ENCODE measurements at regions not wholly inside any gene's neighbourhood (a gene's known extent, or its start where the extent isn't known, plus 50 kb on each side); places are given as distances from the start of the nearest gene placed in this dataset.

DNA sequence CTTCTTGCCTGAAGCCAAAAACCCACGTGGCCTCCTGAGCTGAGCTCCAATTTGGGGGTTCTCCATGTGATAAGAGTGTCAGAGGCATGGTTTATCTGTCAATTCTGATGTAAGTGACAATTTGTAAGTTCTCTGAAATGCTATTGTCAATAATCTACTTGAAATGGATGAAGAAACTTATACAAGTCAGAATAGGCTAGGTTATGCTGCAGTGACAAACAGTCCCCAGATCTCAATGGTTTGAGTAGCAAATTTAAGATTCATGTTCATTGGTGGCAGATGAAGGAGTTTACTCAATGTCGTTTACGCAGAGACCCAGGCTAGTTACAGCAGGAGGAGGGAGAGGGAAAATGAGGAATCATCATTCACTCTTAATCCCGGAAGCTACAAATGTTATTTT, 352.4 kb downstream of the KIF16B start:
- no peak overlapping the region for H3K4me3 ChIP-seq (ENCODE audit: low read length)

DNA sequence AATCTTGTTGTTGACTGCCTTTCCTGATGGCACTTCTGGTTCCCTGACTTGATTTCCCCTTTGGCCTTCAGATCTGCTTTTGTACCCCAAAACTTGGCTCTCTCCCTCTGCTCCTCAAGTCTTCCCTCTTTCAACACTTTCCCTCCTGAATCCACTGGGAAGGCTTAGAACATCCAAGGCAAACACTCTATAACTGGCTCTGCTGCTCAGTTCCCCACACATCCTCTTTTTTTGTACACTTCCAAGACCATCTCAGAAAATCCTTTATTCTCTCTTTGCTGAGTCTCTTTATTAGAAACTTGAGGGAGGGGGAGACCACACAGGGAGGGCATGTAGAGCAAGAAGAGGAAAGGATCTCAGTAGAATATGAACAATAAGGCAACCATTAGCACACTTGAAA, 354.1 kb downstream of the KIF16B start:
- TF ChIP-seq ZNF274 (IDR thresholded peaks at IDR 0.05; ENCODE audit: low read depth, low read length) = no peak
- H3K4me3 ChIP-seq (ENCODE audit: low read length) = no peak overlapping the region

More for the DNA sequence above, 352.4 kb downstream of the KIF16B start:
- TF ChIP-seq ZNF274 (IDR thresholded peaks at IDR 0.05; ENCODE audit: low read depth, low read length) = no peak

DNA sequence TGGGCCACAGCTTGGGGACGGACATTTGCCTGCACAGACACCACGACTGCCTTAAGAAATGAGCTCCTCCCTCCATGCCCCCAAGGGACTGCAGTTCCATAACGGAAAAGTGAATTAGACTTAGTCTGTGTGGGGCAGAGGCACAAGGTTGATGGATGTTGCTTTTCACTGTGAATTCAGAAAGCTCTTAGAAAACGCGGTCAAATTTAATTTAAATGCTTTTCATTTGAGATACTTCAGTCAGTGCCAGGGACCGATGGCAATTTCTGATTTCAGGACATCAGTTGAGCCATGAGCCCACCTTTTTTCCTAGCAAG, 356.4 kb downstream of the KIF16B start:
- H3K4me3 ChIP-seq (ENCODE audit: low read length) = no peak overlapping the region
- no peak for TF ChIP-seq ZNF274 (IDR thresholded peaks at IDR 0.05; ENCODE audit: low read depth, low read length)

GRCh38 chr20:16216227-16216913, 356.9 kb downstream of the KIF16B start:
- TF ChIP-seq ZNF274 (IDR thresholded peaks at IDR 0.05; ENCODE audit: low read depth, low read length) = no peak

GRCh38 chr20:16215041-16215440, 358.2 kb downstream of the KIF16B start:
- no peak for TF ChIP-seq ZNF274 (IDR thresholded peaks at IDR 0.05; ENCODE audit: low read depth, low read length)
- H3K4me3 ChIP-seq (ENCODE audit: low read length) = no peak overlapping the region

More at GRCh38 chr20:16216227-16216913, 356.9 kb downstream of the KIF16B start:
- H3K4me3 ChIP-seq (ENCODE audit: low read length) = no peak overlapping the region

DNA sequence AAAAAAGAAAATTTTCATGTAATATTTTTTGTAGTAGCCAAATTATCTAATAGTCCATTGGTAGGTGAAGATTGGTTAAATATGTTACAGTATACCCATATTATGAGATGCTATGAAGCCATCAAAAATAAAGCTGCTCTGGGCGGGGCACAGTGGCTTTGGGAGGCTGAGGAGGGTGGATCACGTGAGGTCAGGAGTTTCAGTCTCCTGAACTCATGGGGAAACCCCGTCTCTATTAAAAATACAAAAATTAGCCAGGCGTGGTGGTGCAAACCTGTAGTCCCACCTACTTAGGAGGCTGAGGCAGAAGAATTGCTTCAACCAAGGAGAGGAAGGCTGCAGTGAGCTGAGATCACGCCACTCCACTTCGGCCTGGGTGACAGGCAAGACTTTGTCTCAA, 360.5 kb downstream of the KIF16B start:
- no peak for TF ChIP-seq ZNF274 (IDR thresholded peaks at IDR 0.05; ENCODE audit: low read depth, low read length)
- H3K4me3 ChIP-seq (ENCODE audit: low read length) = no peak overlapping the region

- H3K4me3 ChIP-seq (ENCODE audit: low read length) = no peak overlapping the region
- TF ChIP-seq ZNF274 (IDR thresholded peaks at IDR 0.05; ENCODE audit: low read depth, low read length) = no peak
Measured at GRCh38 chr20:16209951-16210361, 363.3 kb downstream of the KIF16B start.

- TF ChIP-seq ZNF274 (IDR thresholded peaks at IDR 0.05; ENCODE audit: low read depth, low read length) = no peak
- H3K4me3 ChIP-seq (ENCODE audit: low read length) = no peak overlapping the region
Measured at GRCh38 chr20:16209357-16209756, 363.9 kb downstream of the KIF16B start.

- TF ChIP-seq ZNF274 (IDR thresholded peaks at IDR 0.05; ENCODE audit: low read depth, low read length) = no peak
- no peak overlapping the region for H3K4me3 ChIP-seq (ENCODE audit: low read length)
Measured at GRCh38 chr20:16208443-16208842, 364.8 kb downstream of the KIF16B start.

DNA sequence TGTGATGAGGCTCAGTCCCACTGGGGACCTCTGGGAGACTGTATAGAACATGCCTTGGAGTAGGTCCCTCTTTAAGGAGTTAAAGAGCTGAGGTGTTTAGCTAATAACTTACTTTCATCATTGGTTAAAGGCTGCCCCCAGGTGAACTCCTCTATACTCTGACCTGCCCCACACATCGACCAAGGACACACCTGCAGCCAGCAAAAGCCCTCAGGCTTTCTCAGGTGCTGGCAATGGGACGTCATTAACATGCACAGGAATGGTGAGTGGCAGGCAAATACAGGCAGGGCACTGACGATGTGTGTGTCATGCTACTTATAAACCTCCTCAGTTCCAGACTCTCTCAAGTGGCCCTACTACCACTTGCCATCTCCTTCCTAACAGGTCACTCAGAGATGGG, 366.4 kb downstream of the KIF16B start:
- no peak overlapping the region for H3K4me3 ChIP-seq (ENCODE audit: low read length)
- no peak for TF ChIP-seq ZNF274 (IDR thresholded peaks at IDR 0.05; ENCODE audit: low read depth, low read length)

DNA sequence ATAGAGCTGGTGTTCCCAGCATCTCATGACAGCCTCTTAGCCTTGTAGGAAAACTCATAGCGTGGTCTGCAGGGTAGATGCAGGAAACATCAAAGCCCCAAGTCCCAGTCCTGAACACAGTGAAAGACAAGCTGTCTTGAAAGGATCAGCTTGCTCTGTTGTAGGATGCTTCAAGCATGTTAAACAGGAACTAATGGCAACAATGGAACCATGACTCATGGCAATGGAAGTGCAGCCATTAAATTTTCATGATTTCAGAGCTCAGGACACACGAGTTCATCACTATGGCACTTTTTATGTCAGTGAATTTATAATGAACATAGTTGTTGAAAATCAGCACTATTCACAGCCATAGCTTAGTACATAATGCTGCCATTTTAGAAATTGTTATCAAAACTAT, 367.7 kb downstream of the KIF16B start:
- no peak for TF ChIP-seq ZNF274 (IDR thresholded peaks at IDR 0.05; ENCODE audit: low read depth, low read length)
- no peak overlapping the region for H3K4me3 ChIP-seq (ENCODE audit: low read length)

DNA sequence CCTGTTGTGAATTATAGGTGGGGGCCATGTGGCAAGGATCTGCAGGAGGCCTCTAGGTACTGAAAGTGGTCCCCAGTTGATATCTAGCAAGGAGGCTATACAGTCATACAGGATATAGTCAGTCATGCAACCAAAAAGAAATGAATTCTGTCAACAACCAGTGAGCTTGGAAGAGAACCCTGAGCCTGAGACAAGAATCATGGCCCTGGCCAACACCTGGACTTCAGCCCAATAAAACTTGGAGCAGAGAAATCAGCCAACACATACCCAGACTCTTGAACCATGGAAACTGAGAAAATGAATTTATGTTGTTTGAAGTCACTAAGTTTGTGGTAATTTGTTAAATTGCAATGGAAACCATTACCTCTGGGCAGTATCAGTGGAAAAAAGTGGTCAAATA, 370.2 kb downstream of the KIF16B start:
- no peak overlapping the region for H3K4me3 ChIP-seq (ENCODE audit: low read length)
- no peak for TF ChIP-seq ZNF274 (IDR thresholded peaks at IDR 0.05; ENCODE audit: low read depth, low read length)

- TF ChIP-seq ZNF274 (IDR thresholded peaks at IDR 0.05; ENCODE audit: low read depth, low read length) = no peak
- no peak overlapping the region for H3K4me3 ChIP-seq (ENCODE audit: low read length)
Measured at GRCh38 chr20:16201191-16201590, 372.1 kb downstream of the KIF16B start.

- no peak overlapping the region for H3K4me3 ChIP-seq (ENCODE audit: low read length)
- TF ChIP-seq ZNF274 (IDR thresholded peaks at IDR 0.05; ENCODE audit: low read depth, low read length) = no peak
Measured at GRCh38 chr20:16197696-16198095, 375.6 kb downstream of the KIF16B start.

DNA sequence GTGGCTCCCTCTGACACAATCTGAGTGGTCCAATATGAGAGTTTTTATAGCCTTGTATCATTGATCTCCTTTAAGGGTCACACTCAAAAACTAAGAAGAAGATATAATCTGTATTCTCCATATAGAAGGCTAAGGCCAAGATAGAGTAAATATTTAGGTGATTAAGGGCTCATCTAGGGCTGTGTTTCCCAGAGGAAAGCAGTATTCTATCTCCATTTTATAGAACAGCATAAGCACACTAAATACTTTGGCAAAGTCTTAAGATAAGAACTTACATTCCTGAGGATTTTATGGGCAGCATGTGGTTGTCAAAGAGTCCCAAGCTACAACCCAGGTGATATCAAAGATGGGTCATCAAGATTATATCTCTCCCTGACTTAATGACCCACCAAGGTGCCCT, 377.6 kb downstream of the KIF16B start:
- no peak overlapping the region for H3K4me3 ChIP-seq (ENCODE audit: low read length)
- no peak for TF ChIP-seq ZNF274 (IDR thresholded peaks at IDR 0.05; ENCODE audit: low read depth, low read length)

Measured in GM08714 (cell line).